MM.1S (cell line): ENCODE measurements at regions not wholly inside any gene's neighbourhood (a gene's known extent, or its start where the extent isn't known, plus 50 kb on each side); places are given as distances from the start of the nearest gene placed in this dataset.

Source experiments
- CTCF ChIP-seq: fragments of 300-600 bp; sonication (generic); IDR thresholded peaks from 2 replicates; pipeline ENCODE4 v1.5.1; 2016; ENCODE audit warnings: antibody characterized with exemption, low read length, mixed read lengths
- EZH2 ChIP-seq: fragments of 300-600 bp; sonication (generic); optimal IDR thresholded peaks from 2 replicates; pipeline ENCODE3; 2017; ENCODE audit warnings: low read depth, mild to moderate bottlenecking, antibody characterized with exemption, low read length, mixed read lengths
- EZH2phosphoT487 ChIP-seq: fragments of 300-600 bp; sonication (generic); IDR thresholded peaks from 2 replicates; pipeline ENCODE4 v1.6.1; 2018; ENCODE audit warnings: antibody characterized with exemption, low read length

DNA sequence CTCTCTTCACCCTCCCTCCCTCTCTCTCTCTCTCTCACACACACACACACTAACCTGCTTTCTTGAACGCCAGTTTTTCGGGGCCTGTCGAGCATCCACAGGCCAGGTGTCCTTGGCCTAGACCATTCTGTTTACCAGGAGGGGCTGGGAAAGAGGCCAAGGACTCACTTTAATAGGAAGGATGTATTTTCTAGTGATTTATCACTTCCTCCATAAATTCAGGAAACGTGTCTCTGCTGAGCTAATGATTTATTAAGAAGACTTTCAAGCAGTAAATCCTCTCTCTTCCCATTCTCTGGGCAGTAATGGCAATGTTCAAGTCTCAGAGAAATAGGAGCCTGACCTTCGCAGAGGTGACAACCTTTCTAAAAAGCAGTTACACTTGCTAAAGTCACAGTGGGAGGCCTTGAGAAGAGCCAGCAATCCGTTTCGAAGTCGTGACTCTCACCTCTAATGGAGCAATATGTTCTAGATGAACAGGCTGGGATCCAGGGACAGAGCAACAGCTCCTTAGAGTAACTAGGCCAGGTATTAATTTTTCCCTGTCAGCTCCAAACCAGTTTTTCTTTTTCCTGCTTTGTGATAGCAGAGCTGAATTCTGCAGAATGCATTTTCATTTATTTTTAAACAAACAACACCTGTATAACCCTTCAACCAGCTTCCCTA lies 1357.5 kb upstream of the SORCS1 start:
- TF ChIP-seq CTCF (no peak), EZH2 (no peak), EZH2phosphoT487 (no peak)
